ENCODE measurements at regions not wholly inside any gene's neighbourhood (a gene's known extent, or its start where the extent isn't known, plus 50 kb on each side); places are given as distances from the start of the nearest gene placed in this dataset.

DNA sequence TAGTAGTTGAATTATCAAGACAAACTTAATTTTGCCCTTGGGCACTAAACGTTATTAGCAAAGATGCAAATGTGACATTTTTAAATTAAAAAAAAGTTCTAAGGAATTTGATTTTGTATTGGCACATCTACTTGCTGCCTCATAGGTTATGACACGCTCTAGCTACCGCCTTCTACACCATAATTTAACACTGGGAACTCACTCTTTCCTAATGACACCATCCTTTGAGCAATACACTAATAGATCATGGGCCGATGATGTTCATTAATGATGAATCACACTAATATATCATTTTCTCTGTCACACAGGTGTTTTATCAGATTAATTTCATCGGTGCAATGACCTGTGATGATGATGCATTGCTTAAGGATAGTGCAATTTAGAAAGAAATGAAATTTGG is 528.8 kb upstream of the PCDH9 start:
- TF ChIP-seq, protein P1, sequence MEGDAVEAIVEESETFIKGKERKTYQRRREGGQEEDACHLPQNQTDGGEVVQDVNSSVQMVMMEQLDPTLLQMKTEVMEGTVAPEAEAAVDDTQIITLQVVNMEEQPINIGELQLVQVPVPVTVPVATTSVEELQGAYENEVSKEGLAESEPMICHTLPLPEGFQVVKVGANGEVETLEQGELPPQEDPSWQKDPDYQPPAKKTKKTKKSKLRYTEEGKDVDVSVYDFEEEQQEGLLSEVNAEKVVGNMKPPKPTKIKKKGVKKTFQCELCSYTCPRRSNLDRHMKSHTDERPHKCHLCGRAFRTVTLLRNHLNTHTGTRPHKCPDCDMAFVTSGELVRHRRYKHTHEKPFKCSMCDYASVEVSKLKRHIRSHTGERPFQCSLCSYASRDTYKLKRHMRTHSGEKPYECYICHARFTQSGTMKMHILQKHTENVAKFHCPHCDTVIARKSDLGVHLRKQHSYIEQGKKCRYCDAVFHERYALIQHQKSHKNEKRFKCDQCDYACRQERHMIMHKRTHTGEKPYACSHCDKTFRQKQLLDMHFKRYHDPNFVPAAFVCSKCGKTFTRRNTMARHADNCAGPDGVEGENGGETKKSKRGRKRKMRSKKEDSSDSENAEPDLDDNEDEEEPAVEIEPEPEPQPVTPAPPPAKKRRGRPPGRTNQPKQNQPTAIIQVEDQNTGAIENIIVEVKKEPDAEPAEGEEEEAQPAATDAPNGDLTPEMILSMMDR (IDR thresholded peaks at IDR 0.05), result no peak
- no peak for TF ChIP-seq POLR2A (IDR thresholded peaks at IDR 0.05)
